ENCODE measurements at regions not wholly inside any gene's neighbourhood (a gene's known extent, or its start where the extent isn't known, plus 50 kb on each side); places are given as distances from the start of the nearest gene placed in this dataset.

DNA sequence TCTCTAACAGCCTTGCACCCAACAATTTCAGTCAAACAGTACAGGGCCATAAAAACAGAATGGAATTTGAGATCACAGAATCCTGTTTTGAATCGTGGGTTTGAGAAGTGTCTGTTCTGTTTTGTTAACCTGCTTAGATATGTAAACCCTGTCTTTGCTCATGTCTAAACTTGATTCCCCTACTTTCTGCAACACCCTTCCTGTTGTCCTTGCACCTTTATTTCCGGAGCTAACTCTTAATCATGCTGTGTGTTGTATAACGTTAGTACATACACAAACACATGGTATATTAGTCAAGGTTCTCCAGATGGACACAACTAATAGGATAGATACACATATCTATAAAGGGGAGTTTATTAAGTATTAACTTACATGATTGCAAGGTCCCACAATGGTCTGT is 2229.2 kb upstream of the C9orf72 start:
- DNase-seq (ENCODE audit: low read depth): no peak

DNA sequence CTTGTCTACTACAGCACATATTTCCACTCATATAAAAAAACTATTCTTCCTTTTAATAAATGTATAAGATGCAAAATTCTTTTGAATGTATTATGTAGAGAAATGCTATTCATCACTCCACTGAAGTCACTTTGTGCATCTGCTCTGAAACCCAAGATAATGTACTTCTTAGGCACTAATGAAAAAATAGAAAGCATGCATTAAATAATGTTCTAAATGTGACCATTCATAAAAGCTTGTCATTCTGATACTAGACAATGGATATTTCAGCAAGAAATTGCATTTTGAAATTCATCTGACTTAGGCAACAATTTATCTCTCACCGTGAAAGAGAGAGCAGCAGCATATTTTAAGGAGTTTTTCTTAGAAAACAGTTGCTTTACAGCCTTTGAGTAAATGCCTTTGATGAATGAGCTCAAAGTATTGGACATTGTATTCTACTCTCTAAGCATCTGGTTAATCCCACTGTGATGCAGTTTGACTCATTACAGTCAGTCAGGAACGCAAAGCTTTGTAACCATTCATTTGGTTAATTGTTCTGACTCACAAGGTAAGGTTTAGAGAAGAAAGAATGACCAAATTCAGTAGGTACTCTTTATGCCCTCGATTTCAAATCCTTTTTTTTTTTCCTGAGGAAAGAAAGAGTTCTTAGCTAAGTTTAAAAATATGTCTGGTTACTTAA is 2233.8 kb upstream of the C9orf72 start:
- peak; percentile 64 for DNase-seq (ENCODE audit: low read depth)

DNA sequence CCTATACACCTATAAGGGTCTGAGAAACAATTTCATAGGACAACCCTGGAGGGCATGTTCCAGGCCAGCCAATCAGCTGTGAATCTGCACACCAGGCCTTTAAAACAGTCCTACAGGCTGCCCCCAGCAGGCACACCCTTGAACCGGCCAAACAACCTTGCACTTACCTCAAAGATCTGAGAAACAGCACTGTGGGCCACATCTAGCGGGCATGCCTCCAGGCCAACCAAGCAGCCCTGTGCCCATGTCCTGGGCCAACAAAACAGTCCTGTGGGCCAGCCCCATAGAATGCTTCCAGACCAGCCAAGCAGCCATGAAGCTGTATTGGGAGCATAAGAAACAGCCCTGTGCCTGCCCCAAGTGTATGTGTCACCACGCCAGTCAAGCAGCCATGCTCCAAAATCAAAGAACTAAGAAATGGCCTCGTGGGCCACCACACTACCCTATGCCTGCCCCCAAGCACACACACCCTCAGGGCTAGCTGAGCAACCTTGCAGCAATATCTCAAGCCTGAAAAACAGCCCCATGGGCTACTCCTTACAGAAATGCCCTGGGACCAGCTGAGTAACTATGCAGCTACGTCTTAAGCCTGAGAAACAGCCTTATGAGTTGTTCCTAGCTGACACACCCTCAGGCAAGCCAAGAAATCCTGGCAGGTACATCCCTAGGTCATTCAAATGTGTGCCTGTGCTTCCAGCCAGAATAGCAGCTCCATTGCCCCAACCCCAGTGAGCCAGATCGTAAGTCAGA is 2243.8 kb upstream of the C9orf72 start:
- no peak for DNase-seq (ENCODE audit: low read depth)

DNA sequence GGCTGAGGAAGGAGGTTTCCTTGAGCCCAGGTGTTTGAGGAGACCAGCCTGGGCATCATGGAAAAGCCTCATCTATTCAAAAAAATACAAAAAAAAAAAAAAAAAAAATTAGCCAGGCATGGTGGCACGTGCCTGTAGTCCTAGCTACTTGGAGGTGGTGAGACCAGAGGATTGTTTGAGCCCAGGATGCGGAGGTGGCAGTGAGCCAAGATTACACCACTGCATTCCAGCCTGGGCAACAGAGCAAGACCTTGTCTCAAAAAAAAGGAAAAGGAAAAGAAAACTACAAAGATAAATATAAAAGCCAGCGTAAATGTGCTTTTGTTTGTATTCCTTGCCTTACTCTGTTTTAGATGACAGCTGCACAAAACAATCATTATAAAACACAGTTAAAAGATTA is 2249.2 kb upstream of the C9orf72 start:
- peak; percentile 12 for DNase-seq (ENCODE audit: low read depth)

DNA sequence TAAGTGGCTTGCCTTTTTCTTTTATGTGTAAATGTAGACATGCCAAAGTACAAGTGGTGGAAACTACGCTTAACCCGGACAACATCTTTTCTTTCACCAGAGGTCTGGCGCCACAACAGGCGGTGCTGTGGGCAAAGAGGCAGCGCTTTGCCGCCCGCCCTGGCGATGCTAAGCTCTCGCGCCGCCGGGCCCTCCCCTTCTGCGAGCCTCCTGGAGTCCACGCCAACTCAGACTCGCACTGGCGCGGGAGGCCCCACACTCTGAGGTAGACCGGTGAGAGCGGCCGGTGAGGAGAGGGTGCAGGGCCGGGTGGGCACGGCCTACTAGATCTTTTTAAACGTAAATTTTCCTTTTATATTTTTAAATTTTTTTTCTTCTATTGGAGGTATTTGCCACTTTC is 2253.1 kb upstream of the C9orf72 start:
- no peak for DNase-seq (ENCODE audit: low read depth)

DNA sequence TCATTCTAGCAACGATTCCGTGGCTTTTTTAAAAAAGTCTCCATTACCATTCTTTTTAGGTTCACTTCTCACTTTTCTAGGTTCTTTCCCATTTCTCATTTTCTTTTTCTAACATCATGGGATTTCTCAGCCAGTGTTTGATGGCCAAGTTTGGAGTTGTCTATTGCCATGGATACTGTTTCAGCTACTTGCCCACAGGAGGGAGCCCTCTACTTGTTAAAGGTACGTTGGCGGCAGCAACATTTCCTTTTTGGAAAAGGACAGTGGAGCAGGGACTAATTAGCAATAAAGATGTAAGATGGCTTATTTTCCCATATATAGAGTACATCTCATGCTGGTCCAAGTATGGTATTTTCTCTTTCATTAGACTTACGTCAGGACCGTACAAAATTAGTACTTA is 2257.5 kb upstream of the C9orf72 start:
- DNase-seq (ENCODE audit: low read depth): peak; percentile 46

DNA sequence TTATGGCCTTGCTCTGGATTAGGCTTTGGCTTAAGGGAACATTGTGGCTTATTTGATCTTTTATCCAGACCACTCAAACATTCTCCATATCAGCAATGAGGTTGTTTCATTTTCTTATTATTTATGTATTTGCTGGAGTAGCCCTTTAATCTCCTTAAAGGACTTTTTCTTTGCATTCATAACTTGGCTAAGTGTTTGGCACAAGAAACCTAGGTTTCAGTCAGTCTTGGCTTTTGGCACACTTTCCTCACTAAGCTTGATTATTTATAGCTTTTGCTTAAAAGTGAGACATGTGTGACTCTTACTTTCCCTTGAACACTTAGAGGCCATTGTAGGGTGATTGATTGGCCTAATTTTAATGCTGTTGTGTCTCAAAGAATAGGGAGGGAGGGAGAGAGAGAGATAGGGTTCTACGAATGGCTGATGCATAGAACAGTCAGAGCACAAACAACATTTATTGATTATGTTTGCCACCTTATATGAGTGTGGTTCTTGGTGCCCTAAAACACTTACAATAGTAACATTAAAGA is 2265.3 kb upstream of the C9orf72 start:
- peak; percentile 6 for DNase-seq (ENCODE audit: low read depth)

DNA sequence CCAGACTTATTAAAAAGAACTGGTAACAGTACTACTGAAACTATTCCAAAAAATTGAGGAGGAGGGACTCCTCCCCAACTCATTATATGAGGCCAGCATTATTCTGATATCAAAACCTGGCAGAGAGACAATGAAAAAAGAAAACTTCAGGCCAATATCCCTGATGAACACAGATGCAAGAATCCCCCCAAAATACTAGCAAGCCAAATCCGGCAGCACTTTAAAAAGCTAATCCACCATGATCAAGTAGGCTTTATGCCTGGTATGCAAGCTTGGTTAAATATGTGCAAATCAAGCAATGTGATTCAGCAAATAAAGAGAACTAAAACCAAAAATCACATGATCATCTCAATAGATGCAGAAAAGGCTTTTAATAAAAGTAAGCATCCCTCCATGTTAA is 2271.0 kb upstream of the C9orf72 start:
- DNase-seq (ENCODE audit: low read depth): no peak

DNA sequence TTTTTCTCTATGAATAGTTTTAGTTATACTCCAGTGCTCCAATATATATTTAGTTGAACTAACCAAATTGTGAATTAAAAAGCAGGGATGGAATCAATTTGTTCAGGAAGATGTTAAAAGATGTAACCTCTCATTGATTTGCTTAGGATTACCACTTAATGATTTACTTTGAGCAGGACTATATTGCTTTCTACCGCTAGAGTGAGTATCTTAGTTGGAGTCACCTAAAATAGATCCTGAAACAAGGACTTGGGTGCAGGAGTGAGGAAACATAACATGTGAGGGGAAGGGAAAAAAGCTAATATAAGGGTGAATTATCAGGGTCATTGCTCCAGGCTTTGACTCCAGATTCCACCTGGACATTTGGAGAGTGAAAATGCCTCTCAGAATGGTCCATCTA is 2277.4 kb upstream of the C9orf72 start:
- no peak for DNase-seq (ENCODE audit: low read depth)

DNA sequence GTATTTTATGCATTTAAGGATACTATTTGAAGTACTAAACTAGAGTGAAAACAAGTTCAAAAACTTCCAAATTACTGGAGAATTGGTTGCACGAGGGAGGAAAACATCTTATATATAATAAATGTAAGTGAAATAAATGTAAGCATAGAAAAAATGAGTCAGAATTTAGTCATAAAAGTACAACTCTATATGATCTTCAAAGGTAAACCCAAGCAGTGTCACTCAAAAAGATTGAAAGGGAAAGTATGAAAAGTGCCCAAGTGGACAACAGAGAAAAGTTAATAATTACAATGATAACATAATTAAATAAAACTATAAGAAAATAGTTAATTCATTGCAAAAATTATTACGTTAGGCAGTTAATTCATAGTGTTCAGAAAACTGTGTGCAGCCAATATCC is 2288.5 kb upstream of the C9orf72 start:
- no peak for DNase-seq (ENCODE audit: low read depth)

DNA sequence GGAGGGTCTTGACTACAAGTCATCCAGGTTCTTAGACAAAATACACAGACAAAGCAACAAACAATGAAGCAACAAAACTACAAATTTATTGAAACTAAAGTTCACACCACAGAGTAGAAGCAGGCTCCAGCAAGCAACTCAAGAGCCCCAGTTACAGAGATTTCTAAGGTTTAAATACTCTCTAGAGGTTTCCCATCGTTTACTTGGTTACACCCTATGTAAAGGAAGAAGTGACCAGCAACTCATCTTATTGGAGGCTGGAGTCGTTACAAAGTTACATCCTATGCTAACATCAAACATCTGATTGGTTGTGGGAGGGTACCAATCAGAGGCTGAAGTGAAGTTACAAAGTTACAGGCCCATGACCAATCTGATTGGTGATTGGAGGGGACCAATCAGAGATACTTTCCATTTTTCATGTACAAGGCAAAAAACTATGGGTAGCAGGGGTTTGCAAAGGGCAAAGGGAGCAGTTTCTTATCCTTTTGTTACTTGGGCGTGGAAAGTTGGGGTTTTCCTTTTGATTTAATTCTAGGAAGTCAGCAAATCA is 2292.6 kb upstream of the C9orf72 start:
- peak; percentile 2 for DNase-seq (ENCODE audit: low read depth)

DNA sequence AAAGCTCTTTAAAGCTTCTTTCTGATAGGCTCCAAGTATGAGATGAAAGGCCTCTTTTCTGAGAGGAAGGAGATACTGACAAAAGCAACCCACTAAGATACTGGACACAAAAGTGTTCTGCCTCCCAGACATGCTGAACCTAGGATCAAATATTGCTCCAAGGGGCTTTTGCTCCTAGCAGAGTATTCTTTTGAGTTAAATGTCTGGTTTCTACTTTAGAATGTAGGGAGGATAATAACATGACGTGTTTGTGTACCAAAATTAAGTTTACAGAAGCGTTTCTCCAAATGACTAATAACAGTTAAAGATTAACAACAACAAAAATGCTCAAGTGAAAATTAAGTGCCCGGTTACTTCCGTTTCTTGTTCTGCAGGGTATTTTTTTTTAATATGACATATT is 2293.3 kb upstream of the C9orf72 start:
- no peak for DNase-seq (ENCODE audit: low read depth)

DNA sequence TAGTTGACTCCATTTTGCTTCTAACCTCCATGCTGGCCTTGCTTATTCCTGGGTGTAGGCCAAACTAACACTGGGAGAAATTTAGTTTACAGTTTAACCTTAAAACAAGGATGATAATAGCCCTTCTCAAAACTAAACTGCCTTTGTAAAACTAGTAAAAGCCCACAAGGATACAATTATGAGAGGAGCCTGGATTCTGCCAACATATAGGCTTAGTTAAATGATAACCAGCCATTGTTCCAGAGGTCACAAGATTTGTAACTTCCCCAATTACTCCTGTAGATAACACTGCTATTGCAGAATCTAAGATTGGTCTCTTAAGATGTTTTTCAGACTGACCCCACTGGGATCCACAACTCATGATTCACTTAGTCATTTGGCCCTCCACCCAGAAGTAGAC is 2300.3 kb upstream of the C9orf72 start:
- no peak for DNase-seq (ENCODE audit: low read depth)

DNA sequence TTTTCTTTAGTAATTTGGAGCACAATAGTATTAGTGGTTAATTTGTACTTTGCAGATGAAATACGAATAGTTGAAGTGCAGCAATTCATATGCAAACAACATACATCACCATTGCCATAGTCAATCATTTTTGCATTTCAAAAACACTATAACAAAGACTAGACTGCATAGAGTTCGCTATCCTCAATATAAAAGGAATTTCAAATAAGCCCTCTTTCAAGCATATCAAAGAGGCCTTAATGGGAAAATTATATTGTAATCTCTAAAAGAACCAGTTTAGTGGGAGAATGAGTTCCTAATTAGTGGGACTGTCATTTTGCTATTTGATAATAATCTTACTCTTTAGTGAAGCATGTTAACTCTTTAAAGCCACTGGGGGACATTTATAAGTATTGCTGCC is 2302.3 kb upstream of the C9orf72 start:
- no peak for DNase-seq (ENCODE audit: low read depth)

DNA sequence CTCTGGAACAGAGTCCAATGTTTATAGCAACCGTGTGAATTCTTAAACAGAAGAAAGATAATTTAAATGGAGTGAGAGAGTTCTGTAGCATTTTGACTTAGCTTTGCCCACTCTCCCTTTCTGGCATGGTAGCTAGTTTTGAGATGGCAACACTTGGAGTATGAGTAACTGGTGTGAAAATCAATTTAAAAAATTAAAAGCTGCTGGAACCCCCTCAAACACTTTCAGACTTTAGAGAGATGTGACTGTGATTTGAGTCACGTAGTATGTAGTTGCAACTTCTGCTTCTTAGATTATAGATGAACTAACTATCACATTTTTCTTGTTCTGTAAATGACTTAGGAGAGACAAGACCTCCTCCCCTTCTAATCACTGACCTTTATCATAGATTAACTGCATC is 2309.5 kb upstream of the C9orf72 start:
- DNase-seq (ENCODE audit: low read depth): no peak

DNA sequence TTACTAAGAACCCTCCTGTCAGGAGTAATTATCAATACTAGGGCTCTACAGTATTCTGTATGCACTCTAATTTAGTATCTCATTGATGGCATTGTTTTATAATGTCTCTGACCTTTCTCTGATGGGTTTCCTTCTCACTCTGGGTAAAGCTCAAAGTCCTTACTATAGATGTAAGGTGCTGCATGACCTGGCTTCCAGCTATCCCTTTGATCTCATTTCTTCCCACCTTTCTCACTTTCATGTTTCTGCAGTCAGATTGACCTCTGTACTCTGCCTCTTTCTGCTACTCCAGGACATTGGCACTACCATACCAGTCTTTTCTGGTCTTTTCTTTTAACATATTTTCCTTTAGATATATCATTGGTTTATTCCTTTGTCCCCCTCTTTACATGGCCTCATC is 2332.8 kb upstream of the C9orf72 start:
- DNase-seq (ENCODE audit: low read depth): no peak

DNA sequence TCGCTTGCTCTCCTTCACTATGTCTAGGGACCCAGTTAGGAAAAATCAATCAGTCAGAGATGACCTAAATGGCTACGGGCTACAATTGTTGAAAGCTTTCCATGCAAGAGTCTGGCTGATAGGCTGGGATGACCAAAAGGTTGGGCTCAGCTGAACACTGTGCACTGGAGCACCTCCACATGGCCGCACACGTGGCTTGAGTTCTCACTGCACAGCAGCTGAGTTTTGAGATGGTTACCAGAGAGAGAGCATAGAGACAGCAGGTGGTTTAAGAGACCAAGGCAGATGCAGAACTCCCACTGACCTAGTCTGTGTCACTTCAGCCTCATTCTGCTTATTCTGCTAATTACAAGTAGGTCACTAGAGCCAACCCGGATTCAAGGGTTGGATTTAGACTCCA is 2354.8 kb upstream of the C9orf72 start:
- DNase-seq (ENCODE audit: low read depth): no peak

DNA sequence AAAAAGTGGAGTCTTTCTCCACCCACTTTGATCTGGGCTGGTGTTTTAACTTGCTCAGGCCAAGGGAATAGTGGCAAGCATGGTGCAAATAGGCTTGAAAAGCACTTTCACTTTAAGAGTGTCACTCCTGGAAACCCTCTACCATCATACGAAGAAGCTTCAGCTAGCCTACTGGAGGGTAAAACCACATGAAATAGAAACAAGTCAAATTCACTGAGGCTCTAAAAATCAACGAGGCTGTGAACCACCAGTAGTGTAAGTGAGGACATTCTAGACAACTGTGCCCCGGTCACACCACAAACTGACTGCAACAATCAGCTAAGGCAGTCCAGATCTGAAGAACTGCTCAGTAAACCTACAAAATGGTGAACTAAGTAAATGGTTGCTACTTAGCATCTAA is 2366.3 kb upstream of the C9orf72 start:
- DNase-seq (ENCODE audit: low read depth): no peak

DNA sequence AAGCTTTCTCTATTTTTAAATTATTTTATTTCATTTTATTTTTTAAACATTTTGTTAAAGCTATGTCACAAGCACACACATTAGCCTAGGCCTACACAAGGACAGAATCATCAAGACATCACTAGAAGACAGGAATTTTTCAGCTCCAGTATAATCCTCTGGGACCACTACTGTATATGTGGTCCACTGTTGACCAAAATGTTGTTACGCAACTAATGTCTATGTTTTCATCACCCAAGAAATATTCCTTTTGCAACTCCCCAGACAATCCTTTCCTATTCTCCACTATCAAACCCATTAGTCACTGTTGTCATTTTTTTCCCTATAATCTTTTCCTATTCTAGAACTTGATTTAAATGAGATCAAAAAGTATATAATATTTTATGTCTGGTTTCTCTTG is 2371.7 kb upstream of the C9orf72 start:
- DNase-seq (ENCODE audit: low read depth): no peak

DNA sequence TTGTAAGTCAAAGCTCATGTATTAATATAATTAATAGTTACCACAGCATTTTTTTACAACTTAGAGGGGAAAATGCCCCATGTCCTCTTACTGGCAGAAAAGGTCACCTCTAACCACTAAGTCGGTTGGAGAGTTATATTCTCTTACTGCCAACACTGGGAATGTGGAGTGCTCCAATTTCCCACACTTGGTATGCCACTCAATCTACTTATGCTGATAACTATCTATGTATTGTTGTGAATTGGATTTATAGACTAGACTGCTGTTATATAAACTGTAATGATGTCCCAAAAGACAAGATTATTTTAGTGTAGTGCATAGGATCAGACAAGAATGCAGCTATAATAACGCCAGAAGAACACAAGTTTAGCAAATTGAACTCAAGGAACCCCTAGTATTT is 2385.2 kb upstream of the C9orf72 start:
- DNase-seq (ENCODE audit: low read depth): no peak

DNA sequence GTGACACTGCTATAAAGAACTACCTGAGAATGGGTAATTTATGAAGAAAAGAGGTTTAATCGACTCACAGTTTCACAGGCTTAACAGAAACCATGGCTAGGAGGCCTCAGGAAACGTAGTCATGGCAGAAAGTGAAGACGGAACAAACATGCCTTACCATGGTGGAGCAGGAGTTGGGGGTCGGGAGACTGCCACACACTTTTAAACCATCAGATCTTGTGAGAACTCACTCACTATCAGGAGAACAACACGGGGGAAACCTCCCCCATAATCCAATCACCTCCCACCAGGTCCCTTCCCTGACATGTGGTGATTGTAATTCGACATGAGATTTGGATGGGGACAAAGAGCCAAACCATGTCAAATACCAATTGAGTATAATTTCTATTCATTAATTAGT is 2392.6 kb upstream of the C9orf72 start:
- DNase-seq (ENCODE audit: low read depth): no peak

DNA sequence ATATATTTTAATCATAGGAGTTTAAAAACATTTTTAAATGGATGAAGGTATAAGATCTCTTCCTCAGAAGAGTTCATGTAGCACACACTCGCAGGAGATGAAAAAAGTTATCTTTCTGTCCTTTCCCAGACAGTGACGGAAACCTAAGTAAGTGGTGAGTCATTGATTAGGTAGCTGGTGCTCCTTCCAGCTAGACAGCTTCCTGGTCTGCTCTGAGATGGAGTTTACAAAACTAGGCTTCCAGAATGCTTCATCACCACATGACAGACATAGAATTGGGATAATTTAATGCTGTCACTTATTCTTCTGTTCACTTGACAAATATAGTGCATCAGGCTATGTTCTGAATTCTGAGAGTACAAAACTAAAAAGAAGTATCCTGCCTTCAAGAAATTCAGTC is 2393.0 kb upstream of the C9orf72 start:
- peak; percentile 65 for DNase-seq (ENCODE audit: low read depth)

DNA sequence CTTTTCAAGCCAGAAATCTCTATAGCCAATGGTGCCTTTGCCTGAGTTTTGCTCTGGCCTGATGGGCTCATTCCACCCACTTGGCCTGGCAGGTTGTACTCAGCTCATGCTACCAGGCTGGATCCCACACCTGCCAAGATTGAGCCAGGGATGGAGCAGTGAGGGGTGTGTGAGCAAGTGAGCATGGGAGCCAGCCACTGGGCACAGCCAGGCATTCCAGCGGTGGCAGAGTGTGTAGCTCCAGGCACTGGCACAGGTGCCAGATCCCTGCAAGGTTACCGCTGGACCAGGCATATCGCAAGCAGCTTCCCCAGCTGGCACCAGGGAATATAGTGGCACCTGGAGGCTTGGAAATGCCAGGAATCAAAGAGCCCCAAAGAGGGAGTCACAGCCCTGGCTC is 2395.6 kb upstream of the C9orf72 start:
- DNase-seq (ENCODE audit: low read depth): no peak
